ENCODE measurements at regions not wholly inside any gene's neighbourhood (a gene's known extent, or its start where the extent isn't known, plus 50 kb on each side); places are given as distances from the start of the nearest gene placed in this dataset.

- ATAC-seq (ENCODE audit: low FRiP score) (no peak), DNase-seq (ENCODE audit: low spot score) (no peak)
- no peak for TF ChIP-seq CTCF (IDR thresholded peaks at IDR 0.05)
Measured at GRCh38 chr10:93160140-93160539, 86.4 kb downstream of the CYP26A1 start.

GRCh38 chr10:93160829-93161228, 87.1 kb downstream of the CYP26A1 start:
- TF ChIP-seq CTCF (IDR thresholded peaks at IDR 0.05): no peak
- no peak for ATAC-seq (ENCODE audit: low FRiP score)
- no peak for DNase-seq (ENCODE audit: low spot score)

- TF ChIP-seq CTCF (IDR thresholded peaks at IDR 0.05): no peak
- ATAC-seq (ENCODE audit: low FRiP score) (no peak), DNase-seq (ENCODE audit: low spot score) (no peak)
Measured at GRCh38 chr10:93165367-93165766, 91.7 kb downstream of the CYP26A1 start.

- ATAC-seq (ENCODE audit: low FRiP score) (no peak), DNase-seq (ENCODE audit: low spot score) (no peak)
- no peak for TF ChIP-seq CTCF (IDR thresholded peaks at IDR 0.05)
Measured at GRCh38 chr10:93166134-93166533, 92.4 kb downstream of the CYP26A1 start.

- ATAC-seq (ENCODE audit: low FRiP score) (no peak), DNase-seq (ENCODE audit: low spot score) (no peak)
- TF ChIP-seq CTCF (IDR thresholded peaks at IDR 0.05): no peak
Measured at GRCh38 chr10:93171837-93172236, 98.1 kb downstream of the CYP26A1 start.

- TF ChIP-seq CTCF (IDR thresholded peaks at IDR 0.05): no peak
- DNase-seq (ENCODE audit: low spot score): no peak
- ATAC-seq (ENCODE audit: low FRiP score): no peak
Measured at GRCh38 chr10:93173967-93174845, 100.5 kb downstream of the CYP26A1 start.

GRCh38 chr10:93175490-93175889, 101.8 kb downstream of the CYP26A1 start:
- ATAC-seq (ENCODE audit: low FRiP score) (no peak), DNase-seq (ENCODE audit: low spot score) (no peak)
- TF ChIP-seq CTCF (IDR thresholded peaks at IDR 0.05): no peak

All from omental fat pad (tissue), 3 donors.